Breast epithelium (tissue), 4 donors: ENCODE measurements at regions not wholly inside any gene's neighbourhood (a gene's known extent, or its start where the extent isn't known, plus 50 kb on each side); places are given as distances from the start of the nearest gene placed in this dataset.

ENCODE experiments used
- DNase-seq, 2 donors: peaks; one replicate each; pipeline ENCODE4 v3.0.0-alpha.2; 2019; ENCODE audit warnings: low spot score in 2 of 2
- H3K27ac ChIP-seq, 2 donors: fragments of 200-600 bp; sonication (generic) in 1 of 2; one replicate each; pipeline ENCODE4 v1.5.1; 2016 to 2019; ENCODE audit warnings: mild to moderate bottlenecking in 1 of 2
- H3K27me3 ChIP-seq, 2 donors: fragments of 200-600 bp; sonication (generic) in 1 of 2; one replicate each; pipeline versions ENCODE4 v1.5.1 to v1.6.0; 2017 to 2019; ENCODE audit warnings: control low read depth in 1 of 2, mild to moderate bottlenecking in 1 of 2
- H3K36me3 ChIP-seq: fragments of 200-600 bp; one replicate; pipeline ENCODE4 v1.5.1; 2019
- H3K4me1 ChIP-seq, 2 donors: fragments of 200-600 bp; sonication (generic); one replicate each; pipeline ENCODE4 v1.5.1; 2016 to 2019; ENCODE audit warnings: control low read depth in 1 of 2
- H3K4me3 ChIP-seq, 3 donors: fragments of 200-600 bp; sonication (generic); 1 replicate in 2 of 3; 2 replicates in 1 of 3; pipeline ENCODE4 v1.5.1; 2016 to 2019; ENCODE audit warnings: mild to moderate bottlenecking in 3 of 3, moderate library complexity in 2 of 3
- H3K9me3 ChIP-seq, 2 donors: fragments of 200-600 bp; sonication (generic) in 1 of 2; one replicate each; pipeline ENCODE4 v1.5.1; 2016 to 2019; ENCODE audit warnings: control low read depth in 1 of 2
- CTCF ChIP-seq, 3 donors: fragments of 450-650 bp; IDR thresholded peaks; one replicate each; pipeline ENCODE4 v1.5.1; 2016 to 2017; ENCODE audit warnings: antibody characterized with exemption in 3 of 3, mild to moderate bottlenecking in 3 of 3, moderate library complexity in 3 of 3
- POLR2A ChIP-seq: fragments of 450-650 bp; IDR thresholded peaks from one replicate; pipeline ENCODE4 v1.6.1; 2016; ENCODE audit warnings: antibody characterized with exemption, mild to moderate bottlenecking, moderate library complexity
- POLR2AphosphoS5 ChIP-seq, 3 donors: sonication (generic); formaldehyde crosslinking; IDR thresholded peaks; one replicate each; pipeline ENCODE4 v1.6.1; 2017; ENCODE audit warnings: antibody characterized with exemption in 3 of 3
- intact Hi-C: fragments of 100-400 bp; cut with DNase I; formaldehyde crosslinking; loops from one replicate; pipeline ENCODE4 v1.15.1; 2023; ENCODE audit warnings: low total_unique reads

- Histone ChIP-seq H3K9me3 (no peaks in the 10 kb centered on the region), H3K4me3 (no peak overlapping the region), H3K36me3 (no peaks in the 10 kb centered on the region), H3K27ac (no peak overlapping the region), H3K4me1 (no peaks in the 10 kb centered on the region), H3K27me3 (no peaks in the 10 kb centered on the region)
- intact Hi-C loops: no loop called here
- TF ChIP-seq POLR2AphosphoS5 (IDR thresholded peaks at IDR 0.05) (no peak), CTCF (IDR thresholded peaks at IDR 0.05) (no peak), POLR2A (no peak)
- DNase-seq: no peak
Observed at GRCh38 chr4:126937846-126938422, 694.8 kb upstream of the INTU start.

- H3K36me3 ChIP-seq: no peaks in the 10 kb centered on the region
- no peak overlapping the region for H3K4me3 ChIP-seq
- no peak for DNase-seq
- no peaks in the 10 kb centered on the region for H3K9me3 ChIP-seq
- intact Hi-C loops: no loop called here
- no peak for TF ChIP-seq POLR2AphosphoS5 (IDR thresholded peaks at IDR 0.05)
- no peak for TF ChIP-seq CTCF (IDR thresholded peaks at IDR 0.05)
- TF ChIP-seq POLR2A: no peak
- H3K27ac ChIP-seq: no peak overlapping the region
- no peaks in the 10 kb centered on the region for H3K27me3 ChIP-seq
- H3K4me1 ChIP-seq: no peaks in the 10 kb centered on the region
Observed at GRCh38 chr4:126939401-126939800, 693.4 kb upstream of the INTU start.

- no peak overlapping the region for H3K27ac ChIP-seq
- TF ChIP-seq CTCF (IDR thresholded peaks at IDR 0.05) (no peak), POLR2A (no peak), POLR2AphosphoS5 (IDR thresholded peaks at IDR 0.05) (no peak)
- DNase-seq: no peak
- intact Hi-C loops: no loop called here
- no peak overlapping the region for H3K4me3 ChIP-seq
- H3K4me1 ChIP-seq: no peaks in the 10 kb centered on the region
- no peaks in the 10 kb centered on the region for H3K36me3 ChIP-seq
- H3K9me3 ChIP-seq: peaks cover 0 to 8% of the 10 kb centered on the region in 2 donors
- H3K27me3 ChIP-seq: no peaks in the 10 kb centered on the region
Observed at GRCh38 chr4:126947536-126947935, 685.2 kb upstream of the INTU start.

- DNase-seq: no peak
- no peaks in the 10 kb centered on the region for H3K9me3 ChIP-seq
- no peaks in the 10 kb centered on the region for H3K36me3 ChIP-seq
- H3K27me3 ChIP-seq: no peaks in the 10 kb centered on the region
- H3K27ac ChIP-seq: no peak overlapping the region
- no peak for TF ChIP-seq POLR2A
- no peak for TF ChIP-seq POLR2AphosphoS5 (IDR thresholded peaks at IDR 0.05)
- no peak for TF ChIP-seq CTCF (IDR thresholded peaks at IDR 0.05)
- no peak overlapping the region for H3K4me3 ChIP-seq
- intact Hi-C loops: no loop called here
- no peaks in the 10 kb centered on the region for H3K4me1 ChIP-seq
Observed at GRCh38 chr4:126954537-126955291, 678.0 kb upstream of the INTU start.

GRCh38 chr4:126955292-126956183, 677.2 kb upstream of the INTU start:
- H3K9me3 ChIP-seq: no peaks in the 10 kb centered on the region
- TF ChIP-seq CTCF (IDR thresholded peaks at IDR 0.05) (no peak), POLR2AphosphoS5 (IDR thresholded peaks at IDR 0.05) (no peak), POLR2A (no peak)
- intact Hi-C loops: no loop called here
- no peak overlapping the region for H3K4me3 ChIP-seq
- H3K36me3 ChIP-seq: no peaks in the 10 kb centered on the region
- H3K27ac ChIP-seq: no peak overlapping the region
- no peaks in the 10 kb centered on the region for H3K4me1 ChIP-seq
- no peak for DNase-seq
- no peaks in the 10 kb centered on the region for H3K27me3 ChIP-seq
